ENCODE measurements at regions not wholly inside any gene's neighbourhood (a gene's known extent, or its start where the extent isn't known, plus 50 kb on each side); places are given as distances from the start of the nearest gene placed in this dataset.

DNA sequence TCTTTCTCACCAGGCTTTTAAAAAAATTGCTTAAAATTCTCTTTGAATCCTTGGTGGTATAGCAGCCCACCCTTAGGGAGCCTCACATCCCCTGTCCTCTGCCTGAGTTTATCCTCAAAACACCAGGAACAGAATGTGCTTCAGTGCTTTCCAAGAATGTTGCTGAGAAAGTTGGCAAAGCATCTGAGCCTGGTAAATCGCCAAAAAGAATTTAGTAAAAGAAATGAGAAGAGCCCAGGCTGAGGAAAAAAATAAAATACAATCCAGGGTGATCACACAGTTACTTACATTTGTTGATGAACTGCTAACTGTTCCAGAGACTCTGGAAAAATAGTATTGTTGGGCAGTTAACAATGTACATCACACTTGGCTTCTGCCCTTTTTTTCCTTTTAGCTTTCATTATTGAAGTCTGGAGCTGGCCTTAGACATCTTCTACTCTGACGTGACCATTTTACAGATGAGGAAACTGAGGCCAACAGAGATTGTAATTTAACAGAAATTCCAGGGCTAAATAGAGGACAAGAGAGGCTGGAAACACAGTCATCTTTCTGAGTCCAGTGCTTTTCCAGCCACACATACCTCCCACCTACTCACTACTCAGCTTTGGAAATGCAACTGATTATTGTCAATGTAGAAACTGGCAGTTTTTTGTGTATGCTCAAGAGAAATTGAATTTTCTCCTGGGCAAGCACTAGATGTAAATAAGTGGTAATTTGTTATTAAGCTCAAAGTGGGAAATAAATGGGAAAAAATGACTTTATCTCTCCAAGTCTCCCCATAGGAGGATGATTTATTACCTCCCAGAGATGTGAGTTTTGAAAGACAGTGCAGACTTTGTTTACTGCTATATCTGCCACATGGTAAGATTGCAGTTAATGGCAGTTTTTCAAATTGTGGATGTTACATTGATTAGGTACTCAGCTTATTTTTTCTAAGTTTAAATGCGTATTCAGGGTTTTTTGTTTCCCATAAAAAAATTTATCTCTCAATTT is 86.7 kb upstream of the ALDH1A1 start:
- in situ Hi-C loops (cut with MboI) = no loop called here
- Histone ChIP-seq H4K20me1 (replicated peaks; ENCODE audit: control insufficient read depth, insufficient read depth, low read length) (no peaks in the 10 kb centered on the region), H3K4me2 (ENCODE audit: insufficient read depth, low read length) (no peak overlapping the region), H2AFZ (ENCODE audit: low read depth, low read length) (no peak overlapping the region), H3K27me3 (ENCODE audit: control insufficient read depth in 2 of 2, insufficient read depth in 2 of 2, low read length in 2 of 2) (no peaks in the 10 kb centered on the region), H3K9ac (ENCODE audit: insufficient read depth in 1 of 2, low read depth in 2 of 2, low read length in 2 of 2) (no peak overlapping the region), H3K27ac (ENCODE audit: extremely low read depth, low read depth, low read length) (no peak overlapping the region), H3K9me1 (ENCODE audit: control insufficient read depth, insufficient read depth, low read length) (no peaks in the 10 kb centered on the region), H3K36me3 (ENCODE audit: control insufficient read depth, insufficient read depth, low read length) (no peaks in the 10 kb centered on the region), H3K4me3 (no peak overlapping the region), H3K79me2 (ENCODE audit: control insufficient read depth, insufficient read depth, low read length) (peaks cover 3% of the 10 kb centered on the region; the same call in 2 of the 3 replicates), H3K9me3 (replicated peaks; ENCODE audit: control insufficient read depth, insufficient read depth, low read depth, low read length) (no peaks in the 10 kb centered on the region), H3K4me1 (replicated peaks in 1 of 2; ENCODE audit: control insufficient read depth in 2 of 2, insufficient read depth in 2 of 2, low read length in 2 of 2) (peaks cover 4 to 26% of the 10 kb centered on the region in 2 experiments; a peak in 4 of 5 replicates)
- no peak for DNase-seq (ENCODE audit: extremely low read depth in 1 of 4, low spot score in 3 of 4)
- BruUV-seq (replicated peaks) = no TSS peak
- FAIRE-seq = no peak
- POLR2A ChIA-PET = interaction anchor here (0.6 to 1.2 kb wide), 3 partner anchors 14 to 904 kb away, joined by 3 to 4 read pairs (median 3); no protein-coding TSS in a partner anchor
- ATAC-seq = no peak
- CTCF ChIA-PET (ENCODE audit: low intra/inter-chr PET ratio) = no interaction called here
- intact Hi-C loops (cut with micrococcal nuclease) = no loop called here
- WGBS (ENCODE audit: insufficient coverage, low coverage, missing lambda C conversion rate) = 68% methylated on average over 3 of the region's 3 CpGs
- TF ChIP-seq ADNP (tag; IDR thresholded peaks at IDR 0.05) (peak; percentile 83), TAF15 (IDR thresholded peaks at IDR 0.05; ENCODE audit: low read depth, low read length) (no peak), PPARD (CRISPR knock-in tag; IDR thresholded peaks at IDR 0.05) (no peak), KDM4B (IDR thresholded peaks at IDR 0.05; ENCODE audit: borderline replicate concordance in 2 of 2, low read depth in 1 of 2) (no peak), KDM1A (IDR thresholded peaks at IDR 0.05) (peak in 1 of 2 experiments; percentile 64; a peak in 2 of 4 replicates), RFX1 (IDR thresholded peaks at IDR 0.05) (no peak), HMG20B (CRISPR knock-in tag; IDR thresholded peaks at IDR 0.05) (no peak), SRSF3 (IDR thresholded peaks at IDR 0.05; ENCODE audit: insufficient read depth, low read length) (no peak), RFX5 (IDR thresholded peaks at IDR 0.05; ENCODE audit: low read depth, low read length) (no peak), ETV1 (tag; conservative IDR thresholded peaks at IDR 0.05; ENCODE audit: low read depth) (no peak), JUN (IDR thresholded peaks at IDR 0.05; ENCODE audit: borderline replicate concordance, low read depth, low read length) (no peak), JUN (CRISPR knock-in tag; IDR thresholded peaks at IDR 0.05; ENCODE audit: borderline replicate concordance) (no peak), SIRT6 (IDR thresholded peaks at IDR 0.05; ENCODE audit: low read depth, low read length) (no peak), HDAC2 (IDR thresholded peaks at IDR 0.05) (peak; percentile 27; the same call in 1 of the 2 replicates), HNRNPK (IDR thresholded peaks at IDR 0.05; ENCODE audit: low read depth, low read length, poor library complexity, severe bottlenecking) (no peak)
- TF ChIP-seq, protein P1, sequence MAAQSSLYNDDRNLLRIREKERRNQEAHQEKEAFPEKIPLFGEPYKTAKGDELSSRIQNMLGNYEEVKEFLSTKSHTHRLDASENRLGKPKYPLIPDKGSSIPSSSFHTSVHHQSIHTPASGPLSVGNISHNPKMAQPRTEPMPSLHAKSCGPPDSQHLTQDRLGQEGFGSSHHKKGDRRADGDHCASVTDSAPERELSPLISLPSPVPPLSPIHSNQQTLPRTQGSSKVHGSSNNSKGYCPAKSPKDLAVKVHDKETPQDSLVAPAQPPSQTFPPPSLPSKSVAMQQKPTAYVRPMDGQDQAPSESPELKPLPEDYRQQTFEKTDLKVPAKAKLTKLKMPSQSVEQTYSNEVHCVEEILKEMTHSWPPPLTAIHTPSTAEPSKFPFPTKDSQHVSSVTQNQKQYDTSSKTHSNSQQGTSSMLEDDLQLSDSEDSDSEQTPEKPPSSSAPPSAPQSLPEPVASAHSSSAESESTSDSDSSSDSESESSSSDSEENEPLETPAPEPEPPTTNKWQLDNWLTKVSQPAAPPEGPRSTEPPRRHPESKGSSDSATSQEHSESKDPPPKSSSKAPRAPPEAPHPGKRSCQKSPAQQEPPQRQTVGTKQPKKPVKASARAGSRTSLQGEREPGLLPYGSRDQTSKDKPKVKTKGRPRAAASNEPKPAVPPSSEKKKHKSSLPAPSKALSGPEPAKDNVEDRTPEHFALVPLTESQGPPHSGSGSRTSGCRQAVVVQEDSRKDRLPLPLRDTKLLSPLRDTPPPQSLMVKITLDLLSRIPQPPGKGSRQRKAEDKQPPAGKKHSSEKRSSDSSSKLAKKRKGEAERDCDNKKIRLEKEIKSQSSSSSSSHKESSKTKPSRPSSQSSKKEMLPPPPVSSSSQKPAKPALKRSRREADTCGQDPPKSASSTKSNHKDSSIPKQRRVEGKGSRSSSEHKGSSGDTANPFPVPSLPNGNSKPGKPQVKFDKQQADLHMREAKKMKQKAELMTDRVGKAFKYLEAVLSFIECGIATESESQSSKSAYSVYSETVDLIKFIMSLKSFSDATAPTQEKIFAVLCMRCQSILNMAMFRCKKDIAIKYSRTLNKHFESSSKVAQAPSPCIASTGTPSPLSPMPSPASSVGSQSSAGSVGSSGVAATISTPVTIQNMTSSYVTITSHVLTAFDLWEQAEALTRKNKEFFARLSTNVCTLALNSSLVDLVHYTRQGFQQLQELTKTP (IDR thresholded peaks at IDR 0.05; ENCODE audit: low read depth in 1 of 2, partially characterized antibody in 2 of 2) = no peak
- TF ChIP-seq, protein P2, sequence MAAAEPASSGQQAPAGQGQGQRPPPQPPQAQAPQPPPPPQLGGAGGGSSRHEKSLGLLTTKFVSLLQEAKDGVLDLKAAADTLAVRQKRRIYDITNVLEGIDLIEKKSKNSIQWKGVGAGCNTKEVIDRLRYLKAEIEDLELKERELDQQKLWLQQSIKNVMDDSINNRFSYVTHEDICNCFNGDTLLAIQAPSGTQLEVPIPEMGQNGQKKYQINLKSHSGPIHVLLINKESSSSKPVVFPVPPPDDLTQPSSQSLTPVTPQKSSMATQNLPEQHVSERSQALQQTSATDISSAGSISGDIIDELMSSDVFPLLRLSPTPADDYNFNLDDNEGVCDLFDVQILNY (CRISPR knock-in tag; IDR thresholded peaks at IDR 0.05) = no peak
